ENCODE measurements at regions not wholly inside any gene's neighbourhood (a gene's known extent, or its start where the extent isn't known, plus 50 kb on each side); places are given as distances from the start of the nearest gene placed in this dataset.

GRCh38 chr2:166792808-166793207 is 95.5 kb upstream of the XIRP2 start:
- TF ChIP-seq CTCF (IDR thresholded peaks at IDR 0.05) = no peak
- TF ChIP-seq ZFX (IDR thresholded peaks at IDR 0.05; ENCODE audit: borderline replicate concordance) = no peak
